Esophagus muscularis mucosa (tissue), 4 donors: ENCODE measurements at regions not wholly inside any gene's neighbourhood (a gene's known extent, or its start where the extent isn't known, plus 50 kb on each side); places are given as distances from the start of the nearest gene placed in this dataset.
A peak's percentile ranks its signal among the peaks of the same experiment; 100 is the strongest.

Experiments
- DNase-seq: peaks from one replicate; pipeline ENCODE4 v3.0.0-alpha.2; 2017; ENCODE audit errors: extremely low spot score
- H3K27ac ChIP-seq, 4 donors: fragments of 200-600 bp; sonication (generic); replicated peaks in 1 of 4; 1 replicate in 3 of 4; 2 replicates in 1 of 4; pipeline ENCODE4 v1.5.1; 2016 to 2019; ENCODE audit warnings: mild to moderate bottlenecking in 1 of 4
- H3K27me3 ChIP-seq, 4 donors: fragments of 200-600 bp; sonication (generic); one replicate each; pipeline versions ENCODE4 v1.5.1 to v1.6.0; 2016 to 2019
- H3K36me3 ChIP-seq, 4 donors: fragments of 200-600 bp; sonication (generic); one replicate each; pipeline ENCODE4 v1.5.1; 2016 to 2019
- H3K4me1 ChIP-seq, 4 donors: fragments of 200-600 bp; sonication (generic); one replicate each; pipeline ENCODE4 v1.5.1; 2016 to 2019
- H3K4me3 ChIP-seq, 4 donors: fragments of 200-600 bp; sonication (generic); 1 replicate in 2 of 4; 2 replicates in 2 of 4; pipeline ENCODE4 v1.5.1; 2016 to 2019; ENCODE audit warnings: mild to moderate bottlenecking in 4 of 4, moderate library complexity in 1 of 4
- H3K9me3 ChIP-seq, 4 donors: fragments of 200-600 bp; sonication (generic); 1 replicate in 3 of 4; 2 replicates in 1 of 4; pipeline ENCODE4 v1.5.1; 2016 to 2019
- CTCF ChIP-seq, 3 experiments: fragments of 200-600 bp in 2 of 3; fragments of 450-650 bp in 1 of 3; sonication (generic) in 2 of 3; IDR thresholded peaks; one replicate each; pipeline ENCODE4 v1.5.1; 2017 to 2019; ENCODE audit warnings: antibody characterized with exemption in 3 of 3, mild to moderate bottlenecking in 2 of 3, moderate library complexity in 1 of 3
- EP300 ChIP-seq: sonication (generic); formaldehyde crosslinking; IDR thresholded peaks from one replicate; pipeline ENCODE4 v1.6.1; 2017; ENCODE audit warnings: antibody characterized with exemption
- POLR2A ChIP-seq: fragments of 450-650 bp; IDR thresholded peaks from one replicate; pipeline ENCODE4 v1.6.1; 2017; ENCODE audit warnings: antibody characterized with exemption, moderate library complexity, mild to moderate bottlenecking, low read depth
- POLR2AphosphoS5 ChIP-seq, 2 donors: sonication (generic); formaldehyde crosslinking; IDR thresholded peaks; one replicate each; pipeline ENCODE4 v1.6.1; 2017; ENCODE audit warnings: antibody characterized with exemption in 2 of 2
- WGBS: methylation state at CpG from one replicate; pipeline ENCODE4 v1.1.5; 2018; 5-methylcytosine and 5-hydroxymethylcytosine counted together
- intact Hi-C: fragments of 100-400 bp; cut with DNase I; formaldehyde crosslinking; loops from one replicate; pipeline ENCODE4 v1.15.1; 2023

- Histone ChIP-seq H3K27ac (peak overlapping the region in 3 of 4 donors; percentile 20 to 40 (median 21)), H3K9me3 (no peaks in the 10 kb centered on the region), H3K4me3 (no peak overlapping the region), H3K27me3 (no peaks in the 10 kb centered on the region), H3K36me3 (peaks cover 0 to 3% (median 0%) of the 10 kb centered on the region in 4 donors), H3K4me1 (peaks cover 11 to 39% (median 29%) of the 10 kb centered on the region in 4 donors)
- 40% methylated on average over 6 of the region's 6 CpGs for WGBS
- DNase-seq, result peak; percentile 89
- intact Hi-C loops, result no loop called here
- TF ChIP-seq POLR2A (no peak), CTCF (IDR thresholded peaks at IDR 0.05) (no peak), POLR2AphosphoS5 (IDR thresholded peaks at IDR 0.05) (no peak), EP300 (no peak)
These were observed 106.5 kb upstream of the TIAM2 start for GRCh38 chr6:154888421-154889295.

- intact Hi-C loops, result no loop called here
- TF ChIP-seq EP300 (no peak), POLR2A (no peak)
- Histone ChIP-seq H3K36me3 (no peaks in the 10 kb centered on the region), H3K4me1 (peaks cover 11 to 57% (median 46%) of the 10 kb centered on the region in 4 donors), H3K9me3 (no peaks in the 10 kb centered on the region), H3K4me3 (no peak overlapping the region), H3K27ac (no peak overlapping the region), H3K27me3 (no peaks in the 10 kb centered on the region)
- WGBS, result 100% methylated on average over 3 of the region's 3 CpGs
- no peak for DNase-seq
These were observed 104.2 kb upstream of the TIAM2 start for GRCh38 chr6:154890874-154891273.

- H3K27ac ChIP-seq, result no peak overlapping the region
- TF ChIP-seq POLR2AphosphoS5 (IDR thresholded peaks at IDR 0.05) (no peak), POLR2A (no peak), CTCF (IDR thresholded peaks at IDR 0.05) (no peak), EP300 (no peak)
- 92% methylated on average over 3 of the region's 3 CpGs for WGBS
- H3K9me3 ChIP-seq, result no peaks in the 10 kb centered on the region
- no peaks in the 10 kb centered on the region for H3K27me3 ChIP-seq
- DNase-seq, result no peak
- intact Hi-C loops, result no loop called here
- H3K36me3 ChIP-seq, result no peaks in the 10 kb centered on the region
- H3K4me1 ChIP-seq, result peaks cover 11 to 57% (median 46%) of the 10 kb centered on the region in 4 donors
- no peak overlapping the region for H3K4me3 ChIP-seq
These were observed 103.2 kb upstream of the TIAM2 start for GRCh38 chr6:154891901-154892300.

- 23% methylated on average over 3 of the region's 3 CpGs for WGBS
- no peak for TF ChIP-seq POLR2A
- no peak for TF ChIP-seq EP300
- no peak for TF ChIP-seq POLR2AphosphoS5 (IDR thresholded peaks at IDR 0.05)
- no peak for TF ChIP-seq CTCF (IDR thresholded peaks at IDR 0.05)
- no peak for DNase-seq
- Histone ChIP-seq H3K27ac (no peak overlapping the region), H3K36me3 (peaks cover 0 to 6% (median 3%) of the 10 kb centered on the region in 4 donors), H3K4me1 (peaks cover 5 to 45% (median 35%) of the 10 kb centered on the region in 4 donors), H3K27me3 (no peaks in the 10 kb centered on the region), H3K4me3 (no peak overlapping the region), H3K9me3 (no peaks in the 10 kb centered on the region)
- intact Hi-C loops, result no loop called here
These were observed 101.2 kb upstream of the TIAM2 start for GRCh38 chr6:154893917-154894316.

GRCh38 chr6:154894902-154895301 is 100.2 kb upstream of the TIAM2 start:
- no peaks in the 10 kb centered on the region for H3K9me3 ChIP-seq
- WGBS, result 78% methylated on average over 4 of the region's 4 CpGs
- no peaks in the 10 kb centered on the region for H3K27me3 ChIP-seq
- DNase-seq, result no peak
- no peak overlapping the region for H3K27ac ChIP-seq
- H3K36me3 ChIP-seq, result peaks cover 0 to 6% (median 3%) of the 10 kb centered on the region in 4 donors
- no peak overlapping the region for H3K4me3 ChIP-seq
- TF ChIP-seq CTCF (IDR thresholded peaks at IDR 0.05), result no peak
- TF ChIP-seq POLR2A, result no peak
- no peak for TF ChIP-seq EP300
- TF ChIP-seq POLR2AphosphoS5 (IDR thresholded peaks at IDR 0.05), result no peak
- H3K4me1 ChIP-seq, result peaks cover 0 to 36% (median 28%) of the 10 kb centered on the region in 4 donors
- intact Hi-C loops, result no loop called here
